AML-193 (cell line): ENCODE measurements at regions not wholly inside any gene's neighbourhood (a gene's known extent, or its start where the extent isn't known, plus 50 kb on each side); places are given as distances from the start of the nearest gene placed in this dataset.
"Not testable (repeated sequence)": the region's sequence is repeated elsewhere in the genome, so short reads cannot be mapped to it uniquely, and the experiment has no call there.

Experiments
- DNase-seq, 2 experiments: peaks; one replicate each; lab custom pipeline; 2025; lab: John Stamatoyannopoulos, UW

GRCh38 chr7:53397911-53398310, 362.5 kb downstream of the POM121L12 start:
- no peak for DNase-seq

DNA sequence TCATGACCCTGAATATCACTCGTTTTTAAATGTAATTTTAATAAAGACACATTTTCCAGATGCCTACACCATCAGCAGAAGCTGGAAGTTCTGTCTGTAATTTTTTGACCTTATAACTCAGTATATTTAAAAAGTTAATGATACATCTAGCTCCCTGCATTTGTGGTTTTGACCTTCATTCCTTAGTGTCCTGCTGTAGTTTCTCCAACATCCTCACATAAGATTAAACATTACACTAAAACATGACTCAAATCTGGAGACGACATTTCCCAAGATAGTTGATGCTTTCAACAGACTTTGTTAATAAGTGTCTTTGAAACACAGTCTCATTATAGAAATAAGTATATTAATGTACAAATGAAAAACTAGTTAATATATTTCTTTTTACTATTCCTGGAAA, 363.1 kb downstream of the POM121L12 start:
- DNase-seq: no peak

DNA sequence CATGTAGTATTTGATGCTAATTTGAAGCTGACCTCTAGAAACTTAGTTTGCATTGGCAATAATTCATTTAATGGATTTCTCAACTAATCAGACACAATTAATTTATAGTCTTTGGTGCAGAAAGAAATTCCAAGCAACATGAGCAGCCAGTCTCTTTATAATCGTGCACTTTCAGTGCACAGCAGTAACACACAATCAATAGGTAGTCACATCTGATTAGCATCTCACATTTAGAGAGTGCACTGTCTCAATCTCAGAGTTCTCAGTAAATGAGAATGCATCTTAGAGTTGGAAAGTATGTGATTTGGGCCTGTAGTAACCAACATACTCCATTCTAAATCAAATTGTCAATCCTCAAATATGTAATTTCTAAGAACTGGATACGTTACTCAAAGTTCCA, 377.6 kb downstream of the POM121L12 start:
- DNase-seq: no peak

DNA sequence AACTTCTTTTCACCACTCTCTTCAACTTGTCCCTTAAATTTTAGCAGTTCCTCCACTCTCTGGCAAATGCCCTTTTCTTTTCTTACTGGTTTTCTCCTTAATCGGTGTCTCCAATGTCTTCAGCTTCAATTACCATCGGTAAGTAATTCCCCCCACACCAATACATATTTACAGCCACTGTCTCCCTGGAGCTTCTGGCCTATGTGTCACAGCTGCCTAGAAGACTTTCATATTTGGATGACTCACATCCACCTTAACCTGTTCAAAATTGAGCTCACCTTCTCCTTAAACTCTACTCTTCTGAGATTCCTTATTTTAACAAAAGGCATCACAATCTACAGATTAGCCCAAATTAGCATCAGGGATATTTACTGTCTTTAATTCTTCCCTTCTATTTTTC, 380.4 kb downstream of the POM121L12 start:
- no peak for DNase-seq

DNA sequence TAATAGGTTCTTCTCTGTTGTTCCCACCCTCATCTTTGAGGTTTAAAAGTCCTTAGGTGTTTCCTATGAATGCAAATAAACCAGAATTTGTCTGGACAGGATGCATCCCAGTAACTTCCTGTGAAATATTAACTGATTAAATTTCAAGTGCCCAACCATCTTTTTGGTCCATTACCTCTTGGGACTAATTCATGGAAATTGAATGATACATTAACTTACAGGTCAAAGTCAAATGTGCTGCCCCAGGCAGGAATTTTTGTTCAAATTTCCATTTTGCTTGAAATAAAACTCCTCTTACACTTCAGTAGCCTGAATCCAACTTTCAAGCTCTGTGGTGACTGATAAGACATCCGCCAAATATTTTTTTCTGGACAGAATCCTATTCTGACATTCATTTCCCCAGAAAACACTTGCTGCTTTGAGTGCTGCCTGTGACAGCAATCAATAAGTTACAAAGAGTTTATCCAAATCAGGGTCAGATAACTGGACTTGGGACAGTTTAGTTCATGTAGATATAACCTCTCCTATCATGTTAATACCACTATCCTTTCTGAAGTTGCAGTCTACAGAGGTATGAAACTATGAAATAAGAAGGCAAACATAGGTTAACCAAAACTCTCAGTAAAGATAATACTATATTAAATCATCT, 383.5 kb downstream of the POM121L12 start:
- DNase-seq: no peak

DNA sequence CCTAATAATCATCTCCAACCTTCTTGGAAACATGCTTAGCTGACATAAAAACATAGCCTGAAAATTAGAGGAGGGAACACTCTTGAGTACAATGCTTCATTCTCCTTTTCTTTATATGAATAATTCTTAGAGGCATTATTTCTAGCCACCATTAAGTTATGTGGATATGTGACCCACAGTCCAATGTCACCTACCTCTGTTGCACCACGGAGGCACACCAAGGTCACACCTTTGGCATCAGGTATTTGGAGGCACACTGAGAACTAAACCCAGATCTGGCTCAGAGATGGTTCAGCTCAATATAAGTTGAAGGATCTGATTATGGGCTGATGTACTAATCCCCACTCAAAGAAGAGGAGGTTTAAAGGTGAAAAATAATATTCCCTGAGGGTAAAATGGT, 385.1 kb downstream of the POM121L12 start:
- no peak for DNase-seq

GRCh38 chr7:53422291-53422690, 386.9 kb downstream of the POM121L12 start:
- DNase-seq: no peak

GRCh38 chr7:53426145-53426750, 390.8 kb downstream of the POM121L12 start:
- DNase-seq: no peak

GRCh38 chr7:53428045-53428444, 392.6 kb downstream of the POM121L12 start:
- DNase-seq: no peak

GRCh38 chr7:53431901-53432300, 396.5 kb downstream of the POM121L12 start:
- no peak for DNase-seq

GRCh38 chr7:53437336-53437735, 401.9 kb downstream of the POM121L12 start:
- no peak for DNase-seq

DNA sequence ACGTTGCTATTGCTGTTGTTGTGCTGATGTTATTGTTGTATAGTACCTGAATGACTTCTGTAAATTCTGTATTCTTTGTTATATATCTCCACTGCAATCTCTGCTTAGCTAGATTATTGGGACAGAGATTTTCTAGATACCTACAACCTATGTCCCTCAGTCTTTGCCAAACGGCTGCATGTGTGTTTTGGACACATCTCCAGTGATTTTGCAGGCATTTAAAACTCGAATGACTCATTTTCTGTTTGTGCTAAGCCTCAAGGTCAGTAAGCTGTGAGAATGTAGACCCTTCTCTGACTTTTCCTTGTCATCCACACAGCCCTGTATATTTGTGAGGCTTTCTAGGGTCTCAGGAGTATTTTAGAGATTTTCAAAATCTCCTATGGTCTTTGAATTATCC, 410.7 kb downstream of the POM121L12 start:
- DNase-seq: no peak

GRCh38 chr7:53458636-53459035, 423.2 kb downstream of the POM121L12 start:
- DNase-seq: no peak

DNA sequence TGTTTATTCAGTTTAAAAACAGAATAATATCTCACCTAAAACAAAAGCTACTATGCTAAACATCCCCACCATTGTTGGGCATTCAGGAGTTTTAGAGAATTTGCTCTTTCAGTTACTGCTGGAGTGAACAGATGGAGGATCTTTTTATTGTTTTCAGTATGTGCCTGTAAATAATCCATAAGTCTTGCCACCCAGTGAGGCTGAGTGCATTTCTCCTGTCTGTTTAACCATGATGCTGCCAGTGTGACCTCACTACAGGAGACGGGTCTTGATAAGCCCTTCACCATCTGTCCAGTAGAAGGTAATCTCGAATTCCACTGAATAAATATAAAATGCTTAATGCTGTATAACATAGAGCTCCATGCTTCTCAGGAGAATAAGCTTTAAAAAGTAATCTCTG, 430.9 kb downstream of the POM121L12 start:
- DNase-seq: no peak

DNA sequence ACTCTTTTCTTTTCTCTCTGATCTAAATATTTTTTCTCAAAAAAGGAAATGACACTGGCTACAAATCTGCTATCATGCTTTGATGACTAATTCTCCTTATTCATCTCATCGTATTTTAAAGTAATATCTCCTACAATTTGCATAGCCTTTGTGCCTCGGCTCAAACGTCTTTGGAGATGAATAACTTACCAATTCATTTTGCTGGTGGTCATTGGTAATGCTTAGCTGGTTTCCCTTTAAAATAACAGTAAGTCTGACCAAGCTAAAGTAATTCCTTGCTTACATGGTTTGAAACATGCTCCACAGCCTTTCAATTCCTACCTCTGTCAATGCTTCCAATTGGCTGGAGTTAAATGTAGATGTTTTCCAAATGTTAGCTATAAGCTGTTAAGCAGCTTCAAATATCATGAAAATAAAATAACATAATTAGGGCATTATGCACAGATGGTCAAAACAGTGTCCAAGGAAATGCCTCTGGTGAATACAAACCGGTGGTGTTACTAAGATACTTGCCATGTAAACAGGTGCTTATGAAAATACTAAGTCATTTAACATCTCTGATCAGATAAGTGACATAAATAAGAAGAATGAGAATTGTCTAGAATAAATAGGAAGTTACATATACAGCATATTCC, 435.0 kb downstream of the POM121L12 start:
- no peak for DNase-seq

GRCh38 chr7:53473371-53473770, 437.9 kb downstream of the POM121L12 start:
- DNase-seq: no peak

DNA sequence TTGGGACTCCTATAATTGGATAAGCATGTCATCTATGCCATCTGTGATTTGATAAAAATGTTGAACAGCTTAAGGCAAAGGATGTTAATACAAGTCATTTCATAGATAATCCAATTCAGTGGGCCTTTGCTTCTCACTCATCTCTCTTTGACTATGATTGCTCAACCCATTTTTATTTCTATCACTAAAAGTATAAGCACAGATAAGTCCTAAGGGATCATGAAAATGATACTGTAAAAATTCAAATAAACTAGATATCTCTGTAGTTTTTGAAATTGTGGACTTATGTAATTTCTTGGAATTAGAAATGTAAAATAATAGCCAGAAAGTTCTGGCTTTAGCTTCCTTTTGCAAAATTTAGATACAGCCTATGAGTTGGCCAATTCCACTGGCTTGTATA, 440.3 kb downstream of the POM121L12 start:
- no peak for DNase-seq

DNA sequence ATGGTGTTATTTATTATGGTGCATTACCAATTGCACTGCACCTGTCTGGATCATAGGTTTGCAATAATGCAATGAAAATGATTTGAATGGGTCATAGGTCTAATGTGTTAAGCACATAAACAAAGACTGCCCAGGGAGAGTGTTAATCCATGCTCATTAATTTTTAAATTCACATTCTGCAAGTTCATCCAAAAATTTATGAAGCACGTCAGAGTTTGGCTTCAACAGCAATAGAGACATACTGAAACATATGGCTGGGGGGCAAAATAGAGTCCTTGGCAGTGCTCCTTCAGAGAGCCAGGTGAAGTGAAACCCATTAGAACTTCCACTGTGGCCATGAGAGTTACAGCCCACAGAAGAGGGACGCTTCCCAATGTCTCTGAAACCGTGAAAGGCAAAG, 441.1 kb downstream of the POM121L12 start:
- no peak for DNase-seq

- no peak for DNase-seq
Observed at GRCh38 chr7:53485354-53485753, 449.9 kb downstream of the POM121L12 start.

GRCh38 chr7:53491051-53491450, 455.6 kb downstream of the POM121L12 start:
- DNase-seq: no peak

DNA sequence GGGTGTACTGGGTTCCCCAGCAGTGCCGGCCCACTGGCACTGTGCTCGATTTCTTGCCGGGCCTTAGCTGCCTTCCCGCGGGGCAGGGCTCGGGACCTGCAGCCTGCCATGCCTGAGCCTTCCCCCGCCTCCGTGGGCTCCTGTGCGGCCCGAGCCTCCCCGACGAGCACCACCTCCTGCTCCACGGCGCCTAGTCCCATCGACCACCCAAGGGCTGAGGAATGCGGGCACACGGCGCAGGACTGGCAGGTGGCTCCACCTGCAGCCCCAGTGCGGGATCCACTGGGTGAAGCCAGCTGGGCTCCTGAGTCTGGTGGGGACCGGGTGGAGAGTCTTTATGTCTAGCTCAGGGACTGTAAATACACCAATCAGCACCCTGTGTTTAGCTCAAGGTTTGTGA, 459.7 kb downstream of the POM121L12 start:
- not testable (repeated sequence) for DNase-seq

DNA sequence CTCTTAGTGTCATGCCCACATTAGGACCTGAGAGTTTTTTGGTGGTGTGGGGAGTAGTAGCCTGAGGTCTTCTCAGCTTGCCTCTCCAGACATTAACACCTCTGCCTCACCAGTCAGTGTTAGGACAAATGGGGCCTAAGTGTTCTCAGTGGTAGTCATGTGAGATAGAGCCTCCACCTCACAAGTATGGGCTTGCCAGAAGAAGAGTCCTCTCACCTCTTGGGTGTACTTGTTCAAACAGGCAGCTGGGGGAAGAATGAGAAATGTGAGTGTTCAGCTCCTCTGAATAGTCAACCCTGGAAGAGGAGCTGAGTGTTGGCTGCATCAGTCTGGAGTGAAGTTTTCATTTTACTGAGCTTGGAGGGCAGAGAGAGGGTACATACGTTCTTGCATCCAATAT, 464.6 kb downstream of the POM121L12 start:
- DNase-seq: no peak

DNA sequence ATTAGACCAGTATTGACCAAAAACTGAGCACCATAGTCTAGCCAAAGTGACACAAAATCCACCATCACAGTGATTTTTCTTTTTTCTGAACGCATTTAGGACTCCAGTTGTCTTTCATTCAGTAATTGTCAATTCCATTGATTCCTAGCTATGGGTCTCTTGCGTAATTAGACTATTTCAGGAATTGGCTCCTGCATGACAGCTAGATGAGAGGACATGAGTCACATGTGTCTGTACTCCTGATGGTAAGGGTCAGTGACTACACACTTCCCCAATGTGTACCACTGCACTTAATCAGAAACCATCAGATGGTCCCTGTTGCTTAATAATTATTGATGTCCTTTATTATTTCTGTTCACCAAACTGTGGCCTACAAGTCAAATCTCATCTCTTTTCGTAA, 469.5 kb downstream of the POM121L12 start:
- DNase-seq: no peak

- no peak for DNase-seq
Observed at GRCh38 chr7:53518319-53518718, 482.9 kb downstream of the POM121L12 start.
